HG03060 (cell line): ENCODE measurements at regions not wholly inside any gene's neighbourhood (a gene's known extent, or its start where the extent isn't known, plus 50 kb on each side); places are given as distances from the start of the nearest gene placed in this dataset.

Experiments
- ATAC-seq: cut with Tn5 transposase; IDR thresholded peaks from one replicate; pipeline ENCODE4 v1.9.1; 2021; ENCODE audit warnings: low read depth, moderate number of reproducible peaks; ENCODE audit not compliant: unreplicated experiment

DNA sequence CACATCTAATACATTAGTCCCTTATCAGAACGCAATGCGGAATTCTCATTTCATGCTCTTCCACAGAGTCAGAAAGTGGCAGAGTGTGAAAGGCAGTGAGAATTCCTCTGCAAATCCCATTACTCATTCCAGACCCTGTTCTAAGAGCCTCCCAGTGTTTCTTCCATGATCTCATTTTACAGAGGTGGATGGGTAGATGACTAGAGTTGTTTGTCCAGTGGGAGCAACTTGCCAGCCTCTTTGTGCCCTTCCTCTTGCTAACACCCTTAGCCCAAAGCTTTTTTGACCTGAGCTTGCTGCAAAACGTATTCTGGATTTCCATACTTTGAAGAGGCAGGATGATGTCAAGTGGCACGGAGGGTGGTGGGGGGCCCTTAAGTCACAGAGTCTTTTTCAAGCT is 467.7 kb upstream of the RGPD4 start:
- no peak for ATAC-seq

DNA sequence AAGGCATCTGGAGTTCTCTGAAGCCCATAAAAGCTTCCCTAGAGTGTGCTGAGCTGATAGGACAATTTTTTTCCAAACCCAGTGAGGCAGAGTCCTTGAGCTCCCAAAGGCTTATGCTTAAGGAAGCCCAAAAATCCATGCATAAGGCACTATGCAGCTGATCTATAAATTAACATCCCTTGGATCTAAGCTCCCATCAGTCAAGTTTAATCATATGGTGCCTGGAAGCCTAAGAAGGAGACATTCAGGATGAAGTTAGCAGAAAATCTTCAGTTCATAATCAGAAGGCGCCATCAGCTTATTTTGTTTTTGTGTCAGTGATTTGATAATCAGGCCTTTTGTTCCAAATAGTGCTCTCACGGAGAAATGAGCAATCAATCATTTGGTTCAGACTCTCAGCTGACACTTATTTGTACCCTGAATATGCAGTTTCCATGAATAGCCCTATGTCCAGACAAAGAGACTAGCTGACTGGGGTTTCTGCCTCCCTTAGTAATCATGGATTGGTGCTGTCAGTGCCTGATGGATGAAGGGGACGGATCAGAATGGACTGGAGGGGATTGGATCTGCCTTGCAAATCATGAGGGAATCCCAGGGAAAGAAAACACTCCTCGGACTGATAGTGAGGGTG is 464.8 kb upstream of the RGPD4 start:
- ATAC-seq, result no peak

GRCh38 chr2:107362993-107363392 is 463.7 kb upstream of the RGPD4 start:
- ATAC-seq, result no peak

GRCh38 chr2:107363806-107364205 is 462.9 kb upstream of the RGPD4 start:
- ATAC-seq, result no peak

DNA sequence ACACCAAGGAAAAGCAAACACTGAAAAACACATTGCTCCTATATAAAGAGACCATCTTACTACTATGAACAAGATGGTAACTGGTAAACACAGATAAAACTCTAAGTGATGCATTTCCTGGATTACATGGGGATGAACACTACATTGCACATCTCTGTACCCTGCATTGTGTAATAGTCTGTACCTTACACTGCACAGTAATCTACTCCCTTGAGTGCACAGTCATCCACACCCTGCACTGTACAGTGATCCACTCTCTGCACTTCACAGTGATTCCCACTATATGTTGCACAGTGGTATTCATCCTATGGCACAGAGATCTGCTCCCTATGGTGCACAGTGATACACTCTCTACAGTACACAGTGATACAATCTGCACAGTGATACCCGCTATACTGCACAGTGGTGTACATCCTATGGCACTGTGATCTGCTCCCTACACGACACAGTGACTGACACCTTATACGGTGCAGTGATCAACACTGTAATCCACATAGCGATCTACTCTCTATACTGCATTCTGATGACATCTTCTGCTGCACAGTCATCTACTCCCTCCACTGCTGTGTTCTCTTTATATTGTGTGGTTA is 462.2 kb upstream of the RGPD4 start:
- ATAC-seq, result no peak

GRCh38 chr2:107374249-107374648 is 452.4 kb upstream of the RGPD4 start:
- no peak for ATAC-seq

GRCh38 chr2:107376909-107377308 is 449.8 kb upstream of the RGPD4 start:
- no peak for ATAC-seq

DNA sequence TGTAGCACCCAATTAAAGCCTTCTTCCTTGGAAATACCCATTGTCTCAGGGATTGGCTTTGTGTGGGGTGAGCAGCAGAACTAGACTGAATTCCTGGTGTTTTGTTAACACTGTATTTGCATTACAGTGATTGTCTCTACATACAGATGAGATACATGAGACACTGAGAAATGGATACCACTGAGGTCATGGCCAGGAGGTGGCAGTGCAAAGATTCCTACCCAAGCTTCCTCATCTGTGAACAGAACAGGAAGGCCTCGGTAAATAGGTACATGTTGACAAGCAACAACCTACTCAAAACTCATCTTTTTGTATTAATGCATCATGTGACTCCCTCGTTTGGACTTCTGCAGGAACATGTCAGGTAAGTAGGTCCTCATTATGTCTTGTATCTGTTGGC is 445.8 kb upstream of the RGPD4 start:
- ATAC-seq, result no peak

DNA sequence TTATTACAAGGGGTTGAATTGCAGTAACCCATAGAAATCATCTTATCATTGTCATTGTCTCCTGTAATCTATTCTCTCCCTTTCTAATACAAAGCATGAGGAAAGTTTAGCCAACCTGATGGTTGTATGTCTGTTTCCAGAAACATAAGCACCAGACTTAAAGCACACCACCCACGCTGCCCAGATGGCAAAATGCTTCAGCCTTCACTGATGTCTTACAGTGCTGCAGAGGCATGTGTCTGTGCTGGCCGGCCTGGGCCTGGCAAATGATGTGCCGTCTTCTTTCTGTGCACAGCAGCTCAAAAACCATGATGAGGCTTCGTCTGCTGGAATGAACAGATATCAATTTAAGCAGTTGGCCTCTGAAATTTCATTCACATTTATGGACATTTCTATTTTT is 443.0 kb upstream of the RGPD4 start:
- no peak for ATAC-seq

DNA sequence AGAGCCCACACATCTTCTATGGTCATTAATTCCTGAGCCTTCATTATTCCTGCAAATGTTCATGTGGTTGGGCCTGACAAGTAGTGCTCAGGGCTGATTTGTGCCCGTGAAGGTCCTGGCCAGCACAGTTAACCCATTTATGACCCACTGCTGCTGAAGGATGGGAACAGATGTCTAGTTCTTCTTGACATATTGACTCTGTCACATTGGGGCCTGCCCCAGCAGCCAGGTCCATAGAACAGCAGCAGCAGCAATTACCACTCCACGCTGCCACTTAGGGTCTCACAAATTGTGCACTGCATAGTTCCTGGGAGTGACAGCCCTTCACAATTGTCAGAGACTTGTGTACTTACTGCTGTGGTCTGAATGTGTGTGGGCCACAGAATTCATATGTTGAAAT is 442.3 kb upstream of the RGPD4 start:
- no peak for ATAC-seq

GRCh38 chr2:107385921-107386320 is 440.8 kb upstream of the RGPD4 start:
- no peak for ATAC-seq

DNA sequence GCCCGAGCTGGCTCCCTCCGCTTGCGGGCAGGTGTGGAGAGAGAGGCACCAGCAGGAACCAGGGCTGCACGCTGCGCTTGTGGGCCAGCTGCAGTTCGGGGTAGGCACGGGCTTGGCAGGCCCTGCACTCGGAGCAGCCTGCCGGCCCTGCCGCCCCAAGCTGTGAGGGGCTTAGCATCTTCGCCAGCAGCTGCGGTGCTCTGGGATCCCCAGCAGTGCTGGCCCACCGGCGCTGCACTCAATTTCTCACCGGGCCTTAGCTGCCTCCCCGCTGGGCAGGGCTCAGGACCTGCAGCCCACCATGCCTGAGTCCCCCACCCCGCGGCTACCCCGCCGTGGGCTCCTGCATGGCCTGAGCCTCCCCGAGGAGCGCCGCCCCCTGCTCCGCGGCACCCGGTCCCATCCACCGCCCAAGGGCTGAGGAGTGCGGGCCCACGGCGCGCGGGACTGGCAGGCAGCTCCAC is 434.4 kb upstream of the RGPD4 start:
- ATAC-seq, result no peak

GRCh38 chr2:107393516-107393915 is 433.2 kb upstream of the RGPD4 start:
- no peak for ATAC-seq

GRCh38 chr2:107398683-107399082 is 428.0 kb upstream of the RGPD4 start:
- ATAC-seq, result no peak

DNA sequence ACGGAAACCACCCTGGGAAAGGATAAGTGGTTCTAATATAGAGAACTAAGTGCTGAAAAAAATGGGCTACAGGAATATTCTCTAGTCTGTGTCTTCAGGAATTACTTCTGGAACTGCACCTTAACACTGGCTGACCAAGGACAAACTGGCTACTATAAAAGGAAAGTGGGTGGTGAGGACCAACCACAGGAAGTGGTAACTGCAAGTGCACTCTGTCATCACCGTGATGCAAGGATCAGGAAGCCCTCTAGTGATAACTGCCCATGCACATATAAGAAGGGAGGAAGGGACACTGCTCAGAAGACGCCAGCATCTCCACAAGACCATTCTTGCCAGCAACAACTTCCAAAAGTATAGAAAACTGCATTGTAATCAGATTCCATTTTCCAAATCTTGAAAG is 424.4 kb upstream of the RGPD4 start:
- ATAC-seq, result no peak

- no peak for ATAC-seq
These were observed 421.4 kb upstream of the RGPD4 start for GRCh38 chr2:107405261-107405660.

GRCh38 chr2:107407017-107407416 is 419.7 kb upstream of the RGPD4 start:
- ATAC-seq, result no peak

- no peak for ATAC-seq
These were observed 418.7 kb upstream of the RGPD4 start for GRCh38 chr2:107407974-107408373.

DNA sequence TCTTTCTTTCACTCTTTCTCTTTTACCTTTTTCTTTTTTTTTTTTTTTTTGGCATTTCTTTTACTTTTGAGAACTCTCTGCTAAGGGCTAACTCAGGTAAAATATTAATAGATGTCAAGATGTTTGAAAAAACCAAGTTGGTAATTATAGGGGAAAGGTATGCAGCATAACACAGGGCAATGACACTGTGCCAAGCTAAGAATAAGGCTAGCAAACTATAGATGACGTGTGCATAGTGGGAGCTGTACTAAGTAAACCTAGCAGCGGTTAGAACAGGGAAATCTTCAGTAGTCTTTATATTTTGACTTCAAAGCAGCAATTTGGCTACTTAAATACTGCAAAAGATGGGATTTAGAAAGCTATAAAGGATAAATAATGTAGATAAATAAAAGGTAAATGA is 415.4 kb upstream of the RGPD4 start:
- ATAC-seq, result no peak

DNA sequence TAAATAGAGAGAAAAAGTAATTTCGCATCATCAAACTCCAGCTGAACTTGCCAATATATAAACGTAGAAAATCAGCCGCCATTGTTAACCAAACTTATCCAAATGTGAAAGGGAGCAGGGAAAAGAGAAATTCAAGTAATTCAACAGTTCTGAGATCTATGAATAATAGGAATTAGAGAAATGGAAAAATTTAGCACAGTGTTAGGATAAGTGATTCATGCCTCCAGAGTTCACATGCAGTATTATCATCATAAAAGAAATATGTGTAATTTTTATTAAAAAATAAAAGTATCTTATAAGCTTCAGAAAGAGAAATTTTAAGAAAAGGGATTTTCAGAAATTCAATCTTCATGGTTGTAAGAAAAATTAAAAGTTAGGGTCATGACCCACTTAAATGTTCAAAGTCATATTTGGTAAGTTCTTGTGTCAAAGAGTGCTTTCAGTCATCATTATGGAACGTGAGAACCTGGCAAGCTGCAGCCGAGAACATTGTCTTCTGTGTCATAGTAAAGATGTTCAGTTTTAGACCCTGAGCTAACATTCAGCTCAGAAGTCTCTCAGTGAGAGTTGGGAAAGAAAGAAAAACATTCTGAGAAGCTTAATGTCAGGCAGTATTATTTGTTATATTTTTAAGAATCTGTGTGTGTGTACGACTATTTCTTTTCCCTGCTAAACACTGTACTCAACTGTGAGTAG is 414.3 kb upstream of the RGPD4 start:
- ATAC-seq, result no peak

DNA sequence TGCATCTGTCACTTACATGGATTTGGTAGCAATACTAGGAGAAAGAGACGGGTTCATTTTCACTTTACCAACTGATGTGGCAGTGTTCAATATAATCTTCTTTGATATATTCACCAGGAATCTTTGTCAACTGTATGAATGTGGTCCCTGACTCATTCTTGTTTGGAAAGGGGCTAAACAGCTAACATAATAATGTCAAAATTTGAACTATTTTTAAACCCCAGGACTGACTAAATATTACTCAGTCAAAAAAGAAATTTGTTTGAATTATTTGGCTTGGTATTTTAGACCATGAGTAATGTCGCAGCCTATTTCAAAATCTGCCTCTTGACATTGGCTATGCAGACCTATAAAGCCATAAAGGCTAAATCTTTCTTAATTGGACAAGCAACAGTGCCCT is 413.7 kb upstream of the RGPD4 start:
- no peak for ATAC-seq

DNA sequence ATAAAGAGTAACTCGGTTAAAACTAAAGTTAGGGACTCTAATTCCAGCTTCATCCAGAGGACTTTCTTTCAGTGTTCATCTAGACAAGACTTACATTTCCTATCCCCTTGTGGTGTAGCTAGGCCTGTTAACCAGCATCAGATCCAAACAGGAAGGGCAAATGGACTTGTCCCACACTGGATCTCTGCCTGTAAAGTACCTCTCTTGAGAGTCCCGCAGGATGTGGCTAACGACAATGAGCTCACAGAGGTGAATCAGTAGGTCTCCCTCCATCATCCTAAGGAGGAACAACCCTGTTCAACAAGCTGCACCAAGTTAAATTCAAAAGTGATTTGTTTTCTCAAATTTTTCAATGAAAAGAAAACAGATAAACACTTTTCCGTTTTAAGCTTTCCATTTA is 412.3 kb upstream of the RGPD4 start:
- no peak for ATAC-seq
